Lower leg skin (tissue), 4 donors: ENCODE measurements at regions not wholly inside any gene's neighbourhood (a gene's known extent, or its start where the extent isn't known, plus 50 kb on each side); places are given as distances from the start of the nearest gene placed in this dataset.
"Not testable (repeated sequence)": the region's sequence is repeated elsewhere in the genome, so short reads cannot be mapped to it uniquely, and the experiment has no call there.

Source experiments
- DNase-seq, 2 donors: peaks; one replicate each; pipeline ENCODE4 v3.0.0-alpha.2; 2019; ENCODE audit warnings: low spot score in 2 of 2
- H3K4me3 ChIP-seq: fragments of 200-600 bp; sonication (generic); 2 replicates; pipeline ENCODE4 v1.5.1; 2017; ENCODE audit warnings: mild to moderate bottlenecking, low read depth; ENCODE audit not compliant: poor library complexity, severe bottlenecking
- POLR2A ChIP-seq, 2 donors: fragments of 450-650 bp; IDR thresholded peaks; one replicate each; pipeline ENCODE4 v1.6.1; 2016 to 2017; ENCODE audit warnings: antibody characterized with exemption in 2 of 2, mild to moderate bottlenecking in 1 of 2, moderate library complexity in 1 of 2
- WGBS, 2 donors: methylation state at CpG; one replicate each; pipeline ENCODE4 v1.1.5; 2018; 5-methylcytosine and 5-hydroxymethylcytosine counted together
- intact Hi-C: fragments of 100-400 bp; cut with DNase I; formaldehyde crosslinking; loops from one replicate; pipeline ENCODE4 v1.15.0; 2023; ENCODE audit warnings: low total_unique reads
- TF ChIP-seq, protein P1 (sequence below), 3 donors: fragments of 450-650 bp; IDR thresholded peaks; one replicate each; pipeline ENCODE4 v1.5.1; 2016; ENCODE audit warnings: antibody characterized with exemption in 3 of 3, mild to moderate bottlenecking in 3 of 3, moderate library complexity in 2 of 3

DNA sequence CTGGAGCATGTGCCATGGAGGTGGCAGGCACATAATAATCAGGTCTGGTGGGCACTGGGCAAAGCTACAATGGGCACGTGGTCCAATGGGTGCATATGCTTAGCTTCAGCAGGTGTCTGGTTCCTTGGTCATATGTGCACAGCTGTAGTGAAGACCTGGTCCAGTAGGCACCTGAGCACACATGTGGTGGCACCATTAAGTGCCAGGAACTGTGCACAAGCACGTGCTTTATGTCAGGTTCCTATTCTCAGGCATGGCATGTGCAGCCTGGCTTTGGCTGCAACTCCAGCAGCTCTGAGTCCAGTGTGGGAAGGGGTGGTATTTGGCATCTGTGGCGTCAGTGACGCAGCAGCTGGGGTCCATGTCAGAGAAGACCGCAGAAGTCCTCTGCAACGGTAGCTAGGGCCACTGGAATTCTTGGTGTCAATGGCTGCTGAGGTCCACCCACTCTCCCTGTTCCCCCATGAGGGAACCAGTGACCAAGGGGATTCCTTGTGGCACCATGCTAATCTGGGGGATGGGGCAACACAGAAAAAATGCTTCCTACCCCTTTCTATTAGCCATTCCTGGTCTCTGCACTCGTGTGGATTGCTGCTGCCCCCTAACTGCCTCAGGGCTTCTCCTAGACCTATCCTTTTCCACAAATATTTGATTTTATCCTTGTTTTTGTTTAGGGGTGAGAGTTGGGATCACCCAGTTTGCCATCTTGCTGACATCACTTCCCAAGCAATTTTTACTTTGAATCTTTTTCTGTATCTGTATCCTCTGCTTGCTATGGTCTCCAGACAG is 262.9 kb upstream of the MAP2 start:
- WGBS, 2 donors: 77 to 87% methylated on average over 5 to 7 of the region's 7 CpGs
- no peak for DNase-seq
- intact Hi-C loops: no loop called here
- no peak for TF ChIP-seq POLR2A (IDR thresholded peaks at IDR 0.05)
- TF ChIP-seq, protein P1, sequence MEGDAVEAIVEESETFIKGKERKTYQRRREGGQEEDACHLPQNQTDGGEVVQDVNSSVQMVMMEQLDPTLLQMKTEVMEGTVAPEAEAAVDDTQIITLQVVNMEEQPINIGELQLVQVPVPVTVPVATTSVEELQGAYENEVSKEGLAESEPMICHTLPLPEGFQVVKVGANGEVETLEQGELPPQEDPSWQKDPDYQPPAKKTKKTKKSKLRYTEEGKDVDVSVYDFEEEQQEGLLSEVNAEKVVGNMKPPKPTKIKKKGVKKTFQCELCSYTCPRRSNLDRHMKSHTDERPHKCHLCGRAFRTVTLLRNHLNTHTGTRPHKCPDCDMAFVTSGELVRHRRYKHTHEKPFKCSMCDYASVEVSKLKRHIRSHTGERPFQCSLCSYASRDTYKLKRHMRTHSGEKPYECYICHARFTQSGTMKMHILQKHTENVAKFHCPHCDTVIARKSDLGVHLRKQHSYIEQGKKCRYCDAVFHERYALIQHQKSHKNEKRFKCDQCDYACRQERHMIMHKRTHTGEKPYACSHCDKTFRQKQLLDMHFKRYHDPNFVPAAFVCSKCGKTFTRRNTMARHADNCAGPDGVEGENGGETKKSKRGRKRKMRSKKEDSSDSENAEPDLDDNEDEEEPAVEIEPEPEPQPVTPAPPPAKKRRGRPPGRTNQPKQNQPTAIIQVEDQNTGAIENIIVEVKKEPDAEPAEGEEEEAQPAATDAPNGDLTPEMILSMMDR (IDR thresholded peaks at IDR 0.05): no peak
- no peak overlapping the region for H3K4me3 ChIP-seq

DNA sequence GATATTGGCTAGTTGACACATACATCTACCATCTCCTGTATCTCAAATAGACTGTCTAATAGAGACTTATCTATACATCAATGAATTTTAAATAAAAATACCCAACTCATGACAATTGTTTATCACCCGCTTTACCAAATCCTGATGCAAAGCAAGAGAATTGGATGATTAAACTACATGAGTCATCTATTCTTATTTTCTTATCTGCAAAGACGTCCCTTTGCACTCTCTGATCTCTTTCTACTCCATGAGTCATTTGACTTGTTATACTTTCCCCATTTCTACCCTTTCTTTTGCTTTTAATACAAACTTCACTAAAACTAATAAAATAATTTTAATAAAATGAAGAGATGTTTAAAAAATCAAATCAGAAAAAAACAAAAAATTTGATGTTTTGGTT is 261.7 kb upstream of the MAP2 start:
- no peak for DNase-seq
- TF ChIP-seq POLR2A (IDR thresholded peaks at IDR 0.05): no peak
- TF ChIP-seq, protein P1 (IDR thresholded peaks at IDR 0.05): no peak
- H3K4me3 ChIP-seq: no peak overlapping the region
- intact Hi-C loops: no loop called here
- WGBS, 2 donors: 67 to 71% methylated on average over 2 of the region's 2 CpGs

DNA sequence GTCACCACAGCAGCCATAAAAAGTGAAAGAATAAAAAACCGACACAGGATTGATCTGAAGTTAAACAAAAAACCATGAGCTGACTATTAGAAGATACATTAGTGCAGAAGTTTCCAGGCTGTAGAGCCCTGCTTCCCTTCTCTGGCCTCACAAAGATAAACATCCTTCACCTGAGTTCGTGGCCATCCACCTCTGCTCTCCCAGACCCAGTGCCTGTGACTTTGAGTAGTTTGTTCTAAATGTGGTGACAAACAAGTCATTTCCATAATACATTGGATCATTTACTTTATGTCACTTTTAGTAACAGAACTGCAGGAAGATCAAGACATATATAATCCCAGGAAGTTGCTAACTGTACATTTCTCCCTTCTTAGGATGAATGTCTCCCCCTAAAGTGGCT is 241.9 kb upstream of the MAP2 start:
- TF ChIP-seq, protein P1 (IDR thresholded peaks at IDR 0.05): no peak
- no peak for TF ChIP-seq POLR2A (IDR thresholded peaks at IDR 0.05)
- DNase-seq: no peak
- WGBS, 2 donors: 54 to 60% methylated on average over 2 of the region's 2 CpGs
- intact Hi-C loops: no loop called here
- no peak overlapping the region for H3K4me3 ChIP-seq

DNA sequence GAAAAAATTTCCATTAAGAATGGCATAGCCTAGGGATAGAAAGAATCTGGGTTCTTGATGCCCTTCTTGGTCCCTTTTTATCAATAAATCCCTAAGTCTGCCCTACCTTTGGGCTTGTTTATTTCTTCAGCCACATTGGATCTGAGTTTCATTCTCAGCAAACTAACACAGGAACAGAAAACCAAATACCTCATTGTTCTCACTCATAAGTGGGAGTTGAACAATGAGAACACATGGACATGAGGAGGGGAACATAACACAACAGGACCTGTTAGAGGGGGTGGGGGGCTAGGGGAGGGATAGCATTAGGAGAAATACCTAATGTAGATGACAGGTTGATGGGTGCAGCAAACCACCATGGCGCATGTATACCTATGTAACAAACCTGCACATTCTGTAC is 237.0 kb upstream of the MAP2 start:
- 82 to 88% methylated on average over 1 of the region's 1 CpG for WGBS, 2 donors
- DNase-seq, intact Hi-C loops, H3K4me3 ChIP-seq: not testable (repeated sequence)

DNA sequence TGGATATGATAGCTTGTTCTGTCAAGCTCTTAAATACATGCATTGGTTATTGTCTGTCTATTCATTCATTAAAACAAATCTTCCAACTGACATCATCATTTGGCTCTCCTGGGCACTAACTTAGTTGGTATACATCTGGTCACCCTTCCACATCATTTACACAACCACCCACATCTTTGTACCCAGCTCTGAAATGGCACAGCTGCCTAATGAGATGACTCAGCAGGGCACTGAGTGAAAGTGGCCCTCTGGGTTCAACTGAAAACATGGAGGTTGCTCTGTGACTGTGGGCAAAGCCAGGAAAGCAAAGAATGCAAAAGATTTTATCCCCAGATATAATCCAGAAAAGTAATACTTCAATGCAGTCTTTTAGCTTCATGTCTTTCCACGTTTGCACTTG is 234.0 kb upstream of the MAP2 start:
- no peak for DNase-seq
- 60 to 73% methylated on average over 1 of the region's 1 CpG for whole genome bisulfite sequencing, 2 donors
- no peak overlapping the region for H3K4me3 ChIP-seq
- TF ChIP-seq, protein P1 (IDR thresholded peaks at IDR 0.05): no peak
- TF ChIP-seq POLR2A (IDR thresholded peaks at IDR 0.05): no peak
- intact Hi-C loops: no loop called here

DNA sequence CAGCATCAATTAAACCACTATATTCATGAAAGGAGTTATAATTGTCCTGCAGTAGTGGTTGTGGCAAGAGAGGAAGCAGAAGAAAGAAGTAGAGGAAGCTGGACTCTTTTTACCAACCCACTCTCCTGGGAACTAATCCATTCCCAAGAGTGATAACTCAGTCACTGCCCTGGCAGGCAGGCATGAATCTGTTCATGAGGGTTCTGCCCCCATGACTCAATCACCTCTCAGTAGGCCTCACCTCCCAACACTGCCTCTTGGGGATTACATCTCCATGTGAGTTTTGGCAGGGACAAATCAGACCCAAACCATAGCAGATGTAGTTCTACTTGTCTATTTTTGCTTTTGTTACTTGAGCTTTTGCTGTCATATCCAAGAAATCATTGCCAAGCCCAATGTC is 232.7 kb upstream of the MAP2 start:
- TF ChIP-seq, protein P1 (IDR thresholded peaks at IDR 0.05): no peak
- TF ChIP-seq POLR2A (IDR thresholded peaks at IDR 0.05): no peak
- H3K4me3 ChIP-seq: no peak overlapping the region
- no peak for DNase-seq
- intact Hi-C loops: no loop called here
